ENCODE measurements at regions not wholly inside any gene's neighbourhood (a gene's known extent, or its start where the extent isn't known, plus 50 kb on each side); places are given as distances from the start of the nearest gene placed in this dataset.

DNA sequence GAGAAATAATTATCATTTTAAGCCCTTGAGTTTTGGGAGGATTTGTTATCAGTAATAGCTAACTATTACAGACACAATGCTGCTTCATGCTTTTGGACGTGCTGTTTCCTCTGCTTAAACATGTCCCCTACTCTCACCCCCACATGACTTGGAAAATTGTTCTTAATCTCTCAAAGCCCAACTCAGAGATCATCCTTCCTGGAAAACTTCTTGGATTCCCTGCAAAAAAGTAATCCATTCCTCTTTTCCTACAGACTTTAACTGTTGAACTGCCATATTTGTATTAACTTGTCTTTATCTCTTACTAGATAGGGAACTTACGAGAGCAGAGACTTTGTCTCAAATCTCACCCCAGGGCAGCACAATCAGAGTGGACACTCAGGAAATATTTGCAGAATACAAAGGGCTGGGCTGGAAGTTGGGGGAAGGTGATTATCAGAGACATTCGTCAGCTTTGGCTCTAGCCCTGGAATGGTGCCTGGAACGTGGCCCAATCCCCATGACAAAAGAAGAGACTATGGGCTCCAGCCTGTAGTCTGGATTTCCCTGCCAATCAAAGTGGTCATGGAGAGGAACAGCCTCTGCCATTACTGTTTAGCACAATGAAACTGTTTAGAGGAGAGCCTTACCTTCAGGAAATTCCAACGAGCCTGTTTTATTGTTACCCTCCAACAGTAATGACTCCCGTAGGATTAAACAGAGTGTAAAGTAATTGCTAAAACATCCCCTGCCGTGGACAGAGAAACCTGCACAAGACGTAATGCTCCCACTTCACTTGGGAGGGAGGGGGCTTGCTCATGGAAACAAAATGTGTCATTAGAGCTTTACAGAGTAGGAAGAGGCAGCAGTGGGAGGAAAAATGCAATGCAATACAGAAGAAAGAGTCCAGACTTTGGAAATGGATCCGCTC lies 140.4 kb upstream of the AUTS2 start:
- Histone ChIP-seq H3K27ac (ENCODE audit: low read depth, low read length, poor library complexity, severe bottlenecking) (no peak overlapping the region), H3K4me1 (ENCODE audit: insufficient read depth, low read length, poor library complexity, severe bottlenecking) (peaks cover 5% of the 10 kb centered on the region), H3K4me3 (ENCODE audit: low read depth, low read length, poor library complexity, severe bottlenecking) (no peak overlapping the region), H3K9me3 (ENCODE audit: low read depth, low read length, poor library complexity, severe bottlenecking) (no peaks in the 10 kb centered on the region), H3K27me3 (replicated peaks; ENCODE audit: insufficient read depth, low read depth, low read length, poor library complexity) (no peaks in the 10 kb centered on the region), H3K36me3 (ENCODE audit: insufficient read depth, low read length, poor library complexity, severe bottlenecking) (no peaks in the 10 kb centered on the region)
- peak; percentile 68 for DNase-seq (ENCODE audit: low spot score)
- ChIA-PET CTCF (no interaction called here), POLR2A (ENCODE audit: low non-redundant PET) (no interaction called here)
- TF ChIP-seq, protein P1, sequence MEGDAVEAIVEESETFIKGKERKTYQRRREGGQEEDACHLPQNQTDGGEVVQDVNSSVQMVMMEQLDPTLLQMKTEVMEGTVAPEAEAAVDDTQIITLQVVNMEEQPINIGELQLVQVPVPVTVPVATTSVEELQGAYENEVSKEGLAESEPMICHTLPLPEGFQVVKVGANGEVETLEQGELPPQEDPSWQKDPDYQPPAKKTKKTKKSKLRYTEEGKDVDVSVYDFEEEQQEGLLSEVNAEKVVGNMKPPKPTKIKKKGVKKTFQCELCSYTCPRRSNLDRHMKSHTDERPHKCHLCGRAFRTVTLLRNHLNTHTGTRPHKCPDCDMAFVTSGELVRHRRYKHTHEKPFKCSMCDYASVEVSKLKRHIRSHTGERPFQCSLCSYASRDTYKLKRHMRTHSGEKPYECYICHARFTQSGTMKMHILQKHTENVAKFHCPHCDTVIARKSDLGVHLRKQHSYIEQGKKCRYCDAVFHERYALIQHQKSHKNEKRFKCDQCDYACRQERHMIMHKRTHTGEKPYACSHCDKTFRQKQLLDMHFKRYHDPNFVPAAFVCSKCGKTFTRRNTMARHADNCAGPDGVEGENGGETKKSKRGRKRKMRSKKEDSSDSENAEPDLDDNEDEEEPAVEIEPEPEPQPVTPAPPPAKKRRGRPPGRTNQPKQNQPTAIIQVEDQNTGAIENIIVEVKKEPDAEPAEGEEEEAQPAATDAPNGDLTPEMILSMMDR (conservative IDR thresholded peaks at IDR 0.05; ENCODE audit: low read depth, low read length), result no peak
- TF ChIP-seq EZH2 (IDR thresholded peaks at IDR 0.05; ENCODE audit: borderline replicate concordance, low read depth, low read length, poor library complexity, severe bottlenecking), result no peak
- no TSS peak for BruUV-seq (replicated peaks)
- intact Hi-C loops (cut with micrococcal nuclease; ENCODE audit: unreplicated experiment), result no loop called here

GRCh38 chr7:69464035-69464434 lies 134.2 kb upstream of the AUTS2 start:
- POLR2A ChIA-PET (ENCODE audit: low non-redundant PET), result no interaction called here
- DNase-seq (ENCODE audit: low spot score), result no peak
- Histone ChIP-seq H3K9me3 (ENCODE audit: low read depth, low read length, poor library complexity, severe bottlenecking) (no peaks in the 10 kb centered on the region), H3K4me3 (ENCODE audit: low read depth, low read length, poor library complexity, severe bottlenecking) (no peak overlapping the region), H3K4me1 (ENCODE audit: insufficient read depth, low read length, poor library complexity, severe bottlenecking) (no peaks in the 10 kb centered on the region), H3K36me3 (ENCODE audit: insufficient read depth, low read length, poor library complexity, severe bottlenecking) (no peaks in the 10 kb centered on the region), H3K27me3 (replicated peaks; ENCODE audit: insufficient read depth, low read depth, low read length, poor library complexity) (no peaks in the 10 kb centered on the region), H3K27ac (ENCODE audit: low read depth, low read length, poor library complexity, severe bottlenecking) (no peak overlapping the region)
- intact Hi-C loops (cut with micrococcal nuclease; ENCODE audit: unreplicated experiment), result no loop called here
- BruUV-seq (replicated peaks), result no TSS peak
- CTCF ChIA-PET, result no interaction called here
- TF ChIP-seq, protein P1 (conservative IDR thresholded peaks at IDR 0.05; ENCODE audit: low read depth, low read length), result no peak

DNA sequence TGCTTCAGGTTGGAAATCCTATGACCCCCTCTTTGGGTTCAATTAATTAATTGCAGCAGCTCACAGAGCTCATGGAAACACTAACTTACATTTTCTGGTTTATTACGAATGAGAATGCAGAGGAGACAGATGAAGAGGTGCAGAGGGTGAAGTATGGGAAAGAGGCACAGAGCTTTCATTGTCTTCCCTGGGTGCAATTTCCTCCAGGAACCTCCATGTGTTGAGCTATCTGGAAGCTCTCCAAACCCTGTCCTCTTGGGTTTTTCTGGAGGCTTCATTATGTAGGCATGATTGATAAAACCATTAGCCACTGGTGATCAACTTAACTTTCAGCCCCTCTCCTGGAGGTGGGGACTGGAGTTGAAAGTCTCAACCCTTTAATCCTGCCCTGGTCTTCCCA lies 133.0 kb upstream of the AUTS2 start:
- Histone ChIP-seq H3K4me3 (ENCODE audit: low read depth, low read length, poor library complexity, severe bottlenecking) (no peak overlapping the region), H3K36me3 (ENCODE audit: insufficient read depth, low read length, poor library complexity, severe bottlenecking) (no peaks in the 10 kb centered on the region), H3K4me1 (ENCODE audit: insufficient read depth, low read length, poor library complexity, severe bottlenecking) (no peaks in the 10 kb centered on the region), H3K9me3 (ENCODE audit: low read depth, low read length, poor library complexity, severe bottlenecking) (no peaks in the 10 kb centered on the region), H3K27me3 (replicated peaks; ENCODE audit: insufficient read depth, low read depth, low read length, poor library complexity) (no peaks in the 10 kb centered on the region), H3K27ac (ENCODE audit: low read depth, low read length, poor library complexity, severe bottlenecking) (no peak overlapping the region)
- BruUV-seq (replicated peaks), result no TSS peak
- DNase-seq (ENCODE audit: low spot score), result peak; percentile 18
- no peak for TF ChIP-seq EZH2 (IDR thresholded peaks at IDR 0.05; ENCODE audit: borderline replicate concordance, low read depth, low read length, poor library complexity, severe bottlenecking)
- TF ChIP-seq, protein P1 (conservative IDR thresholded peaks at IDR 0.05; ENCODE audit: low read depth, low read length), result no peak
- ChIA-PET POLR2A (ENCODE audit: low non-redundant PET) (no interaction called here), CTCF (no interaction called here)
- intact Hi-C loops (cut with micrococcal nuclease; ENCODE audit: unreplicated experiment), result no loop called here

Data from A673 (cell line).